Endothelial cell of umbilical vein (primary cell): ENCODE measurements at regions not wholly inside any gene's neighbourhood (a gene's known extent, or its start where the extent isn't known, plus 50 kb on each side); places are given as distances from the start of the nearest gene placed in this dataset.

Experiments
- BruUV-seq: library from RNA; stranded (reverse); fragments of 400-500 nt; replicated peaks from 2 replicates; lab custom pipeline; 2021; lab: Mats Ljungman, UMichigan
- CTCF ChIA-PET: fragments of 300-600, 350-600 bp; sonication (Branson Sonifier 250); formaldehyde crosslinking; loops from one replicate; lab custom pipeline; 2021; ENCODE audit warnings: antibody characterized with exemption, inconsistent platforms; lab: Charles Lee
- POLR2A ChIA-PET: fragments of 300-600, 350-600 bp; sonication (Branson Sonifier 250); formaldehyde crosslinking; loops from one replicate; lab custom pipeline; 2021; ENCODE audit warnings: antibody characterized with exemption, inconsistent platforms; lab: Charles Lee
- DNase-seq: peaks from one replicate; pipeline ENCODE4 v3.0.0-alpha.2; 2011; ENCODE audit warnings: low read depth, low spot score
- FAIRE-seq: peaks from 2 replicates; lab custom pipeline; 2011; peaks lifted over from hg19 to GRCh38; lab: Jason Lieb, UNC
- H2AFZ ChIP-seq: 2 replicates; pipeline ENCODE4 v1.6.0; 2012; ENCODE audit warnings: low read depth, low read length, control low read depth, inconsistent platforms
- H3K27ac ChIP-seq: 2 replicates; pipeline ENCODE4 v1.5.1; 2011; ENCODE audit warnings: low read depth, mild to moderate bottlenecking, control low read depth, low read length, moderate library complexity; ENCODE audit not compliant: insufficient read depth
- H3K27me3 ChIP-seq, 2 experiments: 2 replicates each; pipeline versions ENCODE4 v1.6.0 to v1.6.1; 2011; ENCODE audit warnings: low read length in 2 of 2, mixed read lengths in 1 of 2; ENCODE audit not compliant: control insufficient read depth in 2 of 2, insufficient read depth in 2 of 2
- H3K36me3 ChIP-seq, 2 experiments: 2 replicates in 1 of 2; 3 replicates in 1 of 2; pipeline ENCODE4 v1.5.1; 2011; ENCODE audit warnings: low read length in 2 of 2, mild to moderate bottlenecking in 1 of 2, moderate library complexity in 1 of 2; ENCODE audit not compliant: control insufficient read depth in 2 of 2, insufficient read depth in 2 of 2; ENCODE audit errors: extremely low read depth in 1 of 2
- H3K4me1 ChIP-seq: 3 replicates; pipeline ENCODE4 v1.5.1; 2011; ENCODE audit warnings: mild to moderate bottlenecking, low read length; ENCODE audit not compliant: control insufficient read depth, insufficient read depth; ENCODE audit errors: extremely low read depth
- H3K4me2 ChIP-seq: 2 replicates; pipeline ENCODE4 v1.6.1; 2011; ENCODE audit warnings: low read length, control low read depth, mixed read lengths; ENCODE audit not compliant: insufficient read depth
- H3K4me3 ChIP-seq, 3 experiments: fragments of 200-600 bp in 1 of 3; sonication (generic), shearing (Covaris generic) in 1 of 3; replicated peaks in 1 of 3; 2 replicates each; pipeline ENCODE4 v1.5.1; 2011 to 2016; ENCODE audit warnings: control low read depth in 3 of 3, low read length in 3 of 3, mild to moderate bottlenecking in 2 of 3, inconsistent platforms in 1 of 3, low read depth in 1 of 3, moderate library complexity in 1 of 3; ENCODE audit not compliant: insufficient read depth in 1 of 3
- H3K79me2 ChIP-seq: 2 replicates; pipeline ENCODE4 v1.6.0; 2012; ENCODE audit warnings: low read length, inconsistent platforms; ENCODE audit not compliant: control insufficient read depth, insufficient read depth
- H3K9ac ChIP-seq: replicated peaks from 2 replicates; pipeline ENCODE3; 2011; ENCODE audit warnings: low read length, control low read depth; ENCODE audit not compliant: insufficient read depth; ENCODE audit errors: extremely low read depth
- H3K9me1 ChIP-seq: replicated peaks from 3 replicates; pipeline ENCODE4 v1.6.0; 2011; ENCODE audit warnings: mild to moderate bottlenecking, low read length; ENCODE audit not compliant: control insufficient read depth, insufficient read depth; ENCODE audit errors: extremely low read depth
- H3K9me3 ChIP-seq: replicated peaks from 2 replicates; pipeline ENCODE4 v1.5.1; 2012; ENCODE audit warnings: low read length, inconsistent platforms; ENCODE audit not compliant: control insufficient read depth, insufficient read depth
- H4K20me1 ChIP-seq: replicated peaks from 2 replicates; pipeline ENCODE3; 2011; ENCODE audit warnings: mild to moderate bottlenecking, low read length; ENCODE audit not compliant: control insufficient read depth, insufficient read depth; ENCODE audit errors: extremely low read depth
- EZH2 ChIP-seq: IDR thresholded peaks from 2 replicates; pipeline ENCODE4 v1.6.1; 2012; ENCODE audit warnings: borderline replicate concordance, low read depth, mild to moderate bottlenecking, moderate library complexity, low read length, inconsistent platforms; ENCODE audit not compliant: severe bottlenecking
- FOS ChIP-seq: IDR thresholded peaks from 2 replicates; pipeline ENCODE4 v1.6.1; 2011; ENCODE audit warnings: mild to moderate bottlenecking, low read length, moderate library complexity, borderline replicate concordance; ENCODE audit not compliant: insufficient read depth
- GATA2 ChIP-seq: IDR thresholded peaks from 2 replicates; pipeline ENCODE4 v1.7.0; 2011; ENCODE audit warnings: low read depth, mild to moderate bottlenecking, moderate library complexity, mixed read lengths, low read length; ENCODE audit not compliant: insufficient read length, insufficient read depth
- JUN ChIP-seq: IDR thresholded peaks from 2 replicates; pipeline ENCODE4 v1.6.1; 2011; ENCODE audit warnings: borderline replicate concordance, low read depth; ENCODE audit not compliant: insufficient read length, insufficient read depth
- MYC ChIP-seq: IDR thresholded peaks from one replicate; pipeline ENCODE4 v1.6.1; 2011; ENCODE audit warnings: mild to moderate bottlenecking, low read depth, low read length
- POLR2A ChIP-seq: IDR thresholded peaks from 2 replicates; pipeline ENCODE4 v1.6.1; 2012; ENCODE audit warnings: low read depth, mild to moderate bottlenecking, control low read depth, low read length
- POLR2AphosphoS5 ChIP-seq: IDR thresholded peaks from 2 replicates; pipeline ENCODE4 v1.6.1; 2012; ENCODE audit warnings: low read depth, mild to moderate bottlenecking, control low read depth, low read length, moderate library complexity; ENCODE audit not compliant: insufficient read depth
- dilution Hi-C: fragments of 300-500 bp; cut with MboI; formaldehyde crosslinking; loops from one replicate; pipeline ENCODE4 v1.15.0; 2019; ENCODE audit warnings: low sequenced_read_pairs; ENCODE audit not compliant: extremely low pct_ligation_motif_present
- intact Hi-C: fragments of 100-400 bp; cut with micrococcal nuclease; formaldehyde crosslinking; loops from one replicate; pipeline ENCODE4 v1.10.0; 2022
- TF ChIP-seq, protein P1 (sequence below), 2 donors: IDR thresholded peaks; 1 replicate in 1 of 2; 2 replicates in 1 of 2; pipeline ENCODE4 v1.5.1; 2011; ENCODE audit warnings: low read length in 2 of 2, mild to moderate bottlenecking in 2 of 2, moderate library complexity in 2 of 2, control low read depth in 1 of 2, inconsistent platforms in 1 of 2, low read depth in 1 of 2; ENCODE audit not compliant: insufficient read depth in 1 of 2; ENCODE audit errors: extremely low read depth in 1 of 2
- TF ChIP-seq, protein P2 (sequence below): IDR thresholded peaks from 2 replicates; pipeline ENCODE4 v1.6.1; 2011; ENCODE audit not compliant: insufficient read depth, insufficient read length

DNA sequence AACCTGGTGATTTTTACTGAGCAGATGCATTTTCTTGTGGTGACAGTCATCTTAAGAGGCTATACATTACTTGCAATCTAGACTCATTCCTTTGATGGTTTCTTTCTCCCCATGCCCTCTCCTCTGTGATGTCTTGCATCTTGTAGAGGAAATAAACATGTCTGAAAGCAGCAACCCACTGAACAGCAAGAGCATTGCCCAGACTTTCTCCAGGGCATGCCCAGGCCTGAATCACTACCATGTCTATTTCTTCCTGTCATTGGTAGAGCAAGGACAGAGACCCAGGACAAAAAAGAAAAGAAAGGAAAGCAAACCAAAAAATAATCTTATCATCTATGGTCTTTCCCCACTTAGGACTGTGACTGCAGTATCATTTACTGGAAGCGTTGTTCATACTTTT is 326.1 kb downstream of the HNRNPD start:
- Histone ChIP-seq H3K36me3 (no peaks in the 10 kb centered on the region), H3K4me1 (no peaks in the 10 kb centered on the region), H3K9ac (no peak overlapping the region), H3K9me1 (no peaks in the 10 kb centered on the region), H4K20me1 (no peaks in the 10 kb centered on the region), H3K9me3 (no peaks in the 10 kb centered on the region), H3K27ac (no peak overlapping the region), H2AFZ (no peak overlapping the region), H3K27me3 (peaks cover 15 to 22% of the 10 kb centered on the region in 2 experiments), H3K79me2 (no peaks in the 10 kb centered on the region), H3K4me3 (no peak overlapping the region), H3K4me2 (no peak overlapping the region)
- no peak for DNase-seq
- FAIRE-seq, result no peak
- no TSS peak for BruUV-seq
- dilution Hi-C loops, result no loop called here
- ChIA-PET POLR2A (no interaction called here), CTCF (no interaction called here)
- intact Hi-C loops, result no loop called here
- TF ChIP-seq FOS (no peak), POLR2AphosphoS5 (no peak), JUN (no peak), EZH2 (no peak), GATA2 (no peak), MYC (no peak)
- TF ChIP-seq, protein P1, sequence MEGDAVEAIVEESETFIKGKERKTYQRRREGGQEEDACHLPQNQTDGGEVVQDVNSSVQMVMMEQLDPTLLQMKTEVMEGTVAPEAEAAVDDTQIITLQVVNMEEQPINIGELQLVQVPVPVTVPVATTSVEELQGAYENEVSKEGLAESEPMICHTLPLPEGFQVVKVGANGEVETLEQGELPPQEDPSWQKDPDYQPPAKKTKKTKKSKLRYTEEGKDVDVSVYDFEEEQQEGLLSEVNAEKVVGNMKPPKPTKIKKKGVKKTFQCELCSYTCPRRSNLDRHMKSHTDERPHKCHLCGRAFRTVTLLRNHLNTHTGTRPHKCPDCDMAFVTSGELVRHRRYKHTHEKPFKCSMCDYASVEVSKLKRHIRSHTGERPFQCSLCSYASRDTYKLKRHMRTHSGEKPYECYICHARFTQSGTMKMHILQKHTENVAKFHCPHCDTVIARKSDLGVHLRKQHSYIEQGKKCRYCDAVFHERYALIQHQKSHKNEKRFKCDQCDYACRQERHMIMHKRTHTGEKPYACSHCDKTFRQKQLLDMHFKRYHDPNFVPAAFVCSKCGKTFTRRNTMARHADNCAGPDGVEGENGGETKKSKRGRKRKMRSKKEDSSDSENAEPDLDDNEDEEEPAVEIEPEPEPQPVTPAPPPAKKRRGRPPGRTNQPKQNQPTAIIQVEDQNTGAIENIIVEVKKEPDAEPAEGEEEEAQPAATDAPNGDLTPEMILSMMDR (IDR thresholded peaks at IDR 0.05; ENCODE audit: extremely low read depth in 1 of 2, insufficient read depth in 1 of 2, low read depth in 1 of 2, low read length in 2 of 2), result no peak

DNA sequence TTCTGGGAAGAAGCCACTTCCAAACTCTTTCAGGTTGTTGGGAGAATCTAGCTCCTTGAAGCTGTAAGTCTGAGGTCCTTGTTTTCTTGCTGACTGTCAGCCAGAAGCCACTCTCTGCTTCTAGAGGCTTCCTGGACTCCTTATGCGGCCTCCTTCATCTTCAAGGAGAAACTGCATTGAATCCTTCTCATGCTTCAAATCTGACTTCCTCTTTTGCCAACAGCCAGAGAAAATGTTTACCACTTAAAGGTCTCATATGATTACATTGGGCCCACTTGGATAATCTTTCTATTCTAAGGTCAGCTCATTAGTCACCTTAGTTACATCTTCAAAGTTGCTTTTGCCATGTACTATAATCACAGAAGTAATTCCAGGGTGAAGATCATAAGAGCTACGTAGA is 327.0 kb downstream of the HNRNPD start:
- DNase-seq, result no peak
- CTCF ChIA-PET, result no interaction called here
- no peaks in the 10 kb centered on the region for H3K79me2 ChIP-seq

More for the DNA sequence above, 327.0 kb downstream of the HNRNPD start:
- H2AFZ ChIP-seq, result no peak overlapping the region
- peaks cover 18 to 23% of the 10 kb centered on the region in 2 experiments for H3K27me3 ChIP-seq
- no peaks in the 10 kb centered on the region for H3K9me1 ChIP-seq
- no TSS peak for BruUV-seq
- TF ChIP-seq, protein P2, sequence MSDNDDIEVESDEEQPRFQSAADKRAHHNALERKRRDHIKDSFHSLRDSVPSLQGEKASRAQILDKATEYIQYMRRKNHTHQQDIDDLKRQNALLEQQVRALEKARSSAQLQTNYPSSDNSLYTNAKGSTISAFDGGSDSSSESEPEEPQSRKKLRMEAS, result no peak
- TF ChIP-seq EZH2 (no peak), MYC (no peak), JUN (no peak), GATA2 (no peak), POLR2A (no peak), FOS (no peak), POLR2AphosphoS5 (no peak)
- TF ChIP-seq, protein P1 (IDR thresholded peaks at IDR 0.05; ENCODE audit: extremely low read depth in 1 of 2, insufficient read depth in 1 of 2, low read depth in 1 of 2, low read length in 2 of 2), result no peak
- H3K4me2 ChIP-seq, result no peak overlapping the region
- no peaks in the 10 kb centered on the region for H3K9me3 ChIP-seq
- H3K4me1 ChIP-seq, result no peaks in the 10 kb centered on the region
- no peaks in the 10 kb centered on the region for H3K36me3 ChIP-seq
- H3K9ac ChIP-seq, result no peak overlapping the region
- intact Hi-C loops (no loop called here), dilution Hi-C loops (no loop called here)
- POLR2A ChIA-PET, result no interaction called here
- no peaks in the 10 kb centered on the region for H4K20me1 ChIP-seq
- FAIRE-seq, result no peak
- no peak overlapping the region for H3K4me3 ChIP-seq
- no peak overlapping the region for H3K27ac ChIP-seq
